DMS153 treated with DMSO at 0.1 percent for 48 hours (cell line): ENCODE measurements at regions not wholly inside any gene's neighbourhood (a gene's known extent, or its start where the extent isn't known, plus 50 kb on each side); places are given as distances from the start of the nearest gene placed in this dataset.
A peak's percentile ranks its signal among the peaks of the same experiment; 100 is the strongest.
"Not testable (repeated sequence)": the region's sequence is repeated elsewhere in the genome, so short reads cannot be mapped to it uniquely, and the experiment has no call there.

Experiments
- DNase-seq: peaks from one replicate; lab custom pipeline; 2025; ENCODE audit not compliant: unreplicated experiment; lab: John Stamatoyannopoulos, UW

GRCh38 chr4:9505341-9505740 lies 61.1 kb downstream of the DEFB131A start:
- not testable (repeated sequence) for DNase-seq

DNA sequence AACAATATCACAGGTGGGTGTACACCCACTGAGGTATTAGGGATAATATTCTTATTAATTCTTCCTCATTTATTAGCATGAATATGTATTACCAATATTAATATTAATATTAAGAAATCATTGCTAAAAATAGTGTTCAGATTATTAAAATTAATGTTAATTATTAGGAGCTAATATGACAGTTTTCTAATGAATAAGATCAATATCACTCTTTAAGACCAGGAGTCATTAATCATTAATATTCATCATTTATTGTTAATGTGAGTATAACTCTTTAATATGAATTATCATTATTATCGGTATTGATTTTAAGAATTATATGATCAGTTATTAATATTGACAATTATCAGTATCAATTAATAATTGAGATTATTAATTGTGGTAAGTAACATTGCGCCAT lies 62.5 kb downstream of the DEFB131A start:
- DNase-seq: not testable (repeated sequence)

DNA sequence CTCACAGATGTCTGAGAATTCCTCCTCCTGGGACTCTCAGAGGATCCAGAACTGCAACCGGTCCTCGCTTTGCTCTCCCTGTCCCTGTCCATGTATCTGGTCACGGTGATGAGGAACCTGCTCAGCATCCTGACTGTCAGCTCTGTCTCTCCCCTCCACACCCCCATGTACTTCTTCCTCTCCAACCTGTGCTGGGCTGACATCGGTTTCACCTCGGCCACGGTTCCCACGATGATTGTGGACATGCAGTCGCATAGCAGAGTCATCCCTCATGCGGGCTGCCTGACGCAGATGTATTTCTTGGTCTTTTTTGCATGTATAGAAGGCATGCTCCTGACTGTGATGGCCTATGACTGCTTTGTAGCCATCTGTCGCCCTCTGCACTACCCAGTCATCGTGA lies 68.7 kb downstream of the DEFB131A start:
- DNase-seq: not testable (repeated sequence)

GRCh38 chr4:9519631-9520030 lies 75.4 kb downstream of the DEFB131A start:
- DNase-seq: not testable (repeated sequence)

DNA sequence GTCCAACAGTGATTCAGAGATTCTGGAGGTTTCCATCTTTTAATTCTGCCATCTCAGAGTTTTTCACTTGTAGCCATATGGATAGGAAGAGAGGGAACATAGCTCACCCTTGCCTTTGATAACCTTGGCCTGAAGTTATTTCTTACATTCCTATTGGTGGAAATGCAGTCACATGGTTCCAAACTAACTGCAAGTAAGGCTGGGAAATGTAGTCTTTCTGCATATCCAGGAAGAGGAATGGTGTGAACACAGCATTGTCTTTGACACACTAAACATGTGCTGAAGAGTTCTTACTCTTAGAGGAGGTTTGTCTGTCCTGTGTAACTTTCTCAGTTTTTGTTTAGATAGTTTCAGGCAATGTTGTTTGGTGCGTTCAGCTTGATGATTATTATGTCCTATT lies 78.7 kb downstream of the DEFB131A start:
- DNase-seq: not testable (repeated sequence)

DNA sequence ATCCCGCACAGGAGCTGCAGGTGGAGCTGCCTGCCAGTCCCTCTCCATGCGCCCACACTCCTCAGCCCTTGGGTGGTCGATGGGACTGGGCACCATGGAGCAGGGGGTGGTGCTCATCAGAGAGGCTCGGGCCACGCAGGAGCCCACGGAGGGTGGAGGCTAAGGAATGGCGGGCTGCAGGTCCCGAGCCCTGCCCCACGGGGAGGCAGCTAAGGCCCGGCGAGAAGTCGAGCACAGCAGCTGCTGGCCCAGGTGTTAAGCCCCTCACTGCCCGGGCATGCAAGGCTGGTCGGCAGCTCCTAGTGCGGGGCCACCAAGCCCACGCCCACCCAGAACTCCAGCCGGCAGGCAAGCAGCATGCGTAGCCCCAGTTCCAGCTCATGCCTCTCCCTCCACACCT lies 80.2 kb downstream of the DEFB131A start:
- DNase-seq: not testable (repeated sequence)

GRCh38 chr4:9532134-9532862 lies 88.1 kb downstream of the DEFB131A start:
- peak; percentile 15 for DNase-seq

DNA sequence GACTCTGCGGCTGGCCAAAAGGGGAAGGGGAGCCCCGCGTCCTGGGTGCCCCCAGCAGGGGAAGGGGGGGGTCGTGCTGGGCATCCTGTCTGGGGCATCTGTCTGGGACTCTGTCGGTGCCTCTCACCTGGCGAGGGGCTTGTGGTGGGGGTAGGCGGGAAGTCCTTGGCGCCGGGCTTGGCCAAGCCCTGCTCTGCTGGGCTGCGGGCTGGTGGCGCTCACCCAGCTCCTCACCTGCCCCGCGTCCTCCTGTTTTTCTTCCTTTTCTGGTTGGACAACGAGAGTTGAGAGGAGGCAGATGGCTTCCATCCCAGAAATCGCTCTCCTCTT lies 88.6 kb downstream of the DEFB131A start:
- not testable (repeated sequence) for DNase-seq

DNA sequence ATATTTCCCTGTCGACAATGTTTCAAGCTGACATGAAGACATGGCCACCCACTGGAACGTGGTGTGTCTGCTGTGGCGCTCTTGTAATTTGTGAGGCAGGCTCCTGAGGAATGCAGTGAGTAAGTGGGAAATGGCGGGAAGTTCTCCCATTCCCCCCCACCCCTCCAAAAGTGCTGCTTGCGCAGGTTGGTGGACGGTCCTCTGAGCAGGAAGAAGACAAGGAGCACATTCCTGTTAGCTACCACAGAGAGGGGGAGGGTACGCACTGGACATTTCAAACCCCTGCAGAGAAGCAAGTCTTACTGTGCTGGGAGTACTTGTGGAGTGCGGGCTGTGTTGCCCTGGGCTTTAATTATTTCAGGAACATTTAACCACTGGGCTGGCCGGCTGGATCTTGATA lies 92.9 kb downstream of the DEFB131A start:
- not testable (repeated sequence) for DNase-seq

GRCh38 chr4:9539939-9540520 lies 95.8 kb downstream of the DEFB131A start:
- DNase-seq: not testable (repeated sequence)

- not testable (repeated sequence) for DNase-seq
Observed at GRCh38 chr4:9541388-9541915, 97.2 kb downstream of the DEFB131A start.

DNA sequence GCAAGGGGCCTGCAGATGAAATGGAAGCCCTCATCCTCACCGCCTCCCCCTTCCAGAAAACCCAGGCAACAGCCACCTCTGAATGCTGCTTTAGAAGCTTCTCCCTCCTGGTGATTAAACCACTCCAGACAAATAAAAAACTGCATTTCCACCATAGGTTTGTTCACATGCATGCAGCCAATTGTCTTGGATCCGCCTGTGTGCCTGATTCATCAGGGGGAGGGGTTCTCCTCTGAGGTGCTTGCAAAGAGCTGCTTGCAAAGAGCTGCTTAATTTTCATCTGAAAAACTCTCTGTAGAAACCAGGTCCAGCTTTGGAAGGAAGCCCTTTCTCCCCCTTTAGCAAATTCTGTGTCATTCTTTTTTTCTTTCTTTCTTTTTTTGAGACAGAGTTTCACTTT lies 100.6 kb downstream of the DEFB131A start:
- not testable (repeated sequence) for DNase-seq

- not testable (repeated sequence) for DNase-seq
Observed at GRCh38 chr4:9547470-9547869, 103.3 kb downstream of the DEFB131A start.

GRCh38 chr4:9556076-9556475 lies 111.9 kb downstream of the DEFB131A start:
- DNase-seq: not testable (repeated sequence)

DNA sequence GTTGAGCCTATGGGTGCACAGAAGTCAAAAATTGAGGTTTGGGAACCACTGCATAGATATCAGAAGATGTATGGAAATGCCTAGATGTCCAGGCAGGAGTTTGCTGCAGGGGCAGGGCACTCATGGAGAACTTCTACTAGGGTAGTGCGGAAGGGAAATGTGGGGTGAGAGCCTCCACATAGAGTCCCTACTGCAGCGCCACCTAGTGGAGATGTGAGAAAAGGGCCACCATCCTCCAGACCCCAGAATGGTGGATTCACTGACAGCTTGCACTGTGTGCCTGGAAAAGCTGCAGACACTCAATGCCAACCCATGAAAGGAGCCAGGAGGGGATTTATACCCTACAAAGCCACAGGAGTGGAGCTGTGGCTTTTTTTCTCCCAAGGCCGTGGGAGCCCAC lies 133.7 kb downstream of the DEFB131A start:
- not testable (repeated sequence) for DNase-seq

DNA sequence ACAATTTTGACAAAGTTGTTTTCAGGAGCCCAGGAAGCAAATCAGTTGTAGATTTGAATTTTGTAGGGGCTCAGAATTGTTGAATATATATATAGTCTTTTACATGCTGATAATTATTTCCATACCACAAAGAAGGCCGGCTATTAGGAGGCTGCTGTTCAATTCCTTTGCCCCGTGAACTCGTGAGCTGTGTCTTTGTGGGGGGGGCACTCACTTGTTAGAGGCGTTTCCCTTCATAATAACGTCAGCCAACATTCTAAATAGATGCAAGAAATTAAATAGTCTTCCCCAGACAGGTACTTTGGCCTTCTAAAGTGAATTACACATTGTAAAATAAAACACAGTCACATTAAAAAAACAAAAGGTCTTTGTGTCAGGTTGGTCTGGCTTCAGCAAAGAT lies 138.7 kb downstream of the DEFB131A start:
- DNase-seq: not testable (repeated sequence)

DNA sequence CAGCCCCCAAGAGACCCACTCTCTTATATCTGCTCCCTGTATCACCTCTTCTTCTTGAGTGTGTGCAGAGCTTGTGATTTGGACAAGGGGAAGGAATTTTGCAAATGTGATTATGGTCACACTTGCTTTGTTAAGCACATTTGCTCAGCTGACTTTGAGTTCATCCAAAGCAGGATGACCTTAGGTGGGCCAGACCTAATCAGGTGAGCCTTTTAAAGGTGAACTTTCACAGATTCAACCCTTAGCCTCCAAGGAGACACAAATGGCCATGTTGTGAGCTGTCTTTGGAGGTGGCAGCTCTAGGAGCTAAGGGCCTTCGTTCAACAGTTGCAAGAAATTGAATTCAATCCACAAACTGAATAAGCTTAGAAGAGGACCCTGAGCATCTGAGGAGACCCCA lies 147.8 kb downstream of the DEFB131A start:
- no peak for DNase-seq

- no peak for DNase-seq
Observed at GRCh38 chr4:9594948-9595347, 150.7 kb downstream of the DEFB131A start.

GRCh38 chr4:9595531-9595930 lies 151.3 kb downstream of the DEFB131A start:
- not testable (repeated sequence) for DNase-seq

- DNase-seq: no peak
Observed at GRCh38 chr4:9599266-9599665, 155.1 kb downstream of the DEFB131A start.

DNA sequence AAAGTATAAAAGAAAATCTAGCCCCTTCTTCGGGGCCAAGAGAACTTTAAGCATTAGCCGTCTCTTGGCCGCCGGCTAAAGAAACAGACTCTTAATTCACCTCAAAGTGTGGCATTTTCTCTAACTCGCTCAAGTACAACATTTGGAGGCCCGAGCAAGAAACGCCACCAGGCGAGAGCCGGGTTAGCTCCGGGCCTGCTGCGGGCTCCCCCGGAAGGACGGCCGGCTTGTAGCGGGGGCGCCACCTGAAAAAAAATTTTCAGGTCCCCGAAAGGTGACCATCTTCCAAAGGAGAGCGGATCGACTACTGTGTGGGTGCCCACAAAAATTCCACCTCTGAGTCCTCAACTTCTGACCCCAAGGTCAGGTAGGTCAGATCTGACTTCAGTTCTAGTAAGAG lies 156.0 kb downstream of the DEFB131A start:
- no peak for DNase-seq

GRCh38 chr4:9602389-9602914 lies 158.2 kb downstream of the DEFB131A start:
- no peak for DNase-seq
